ENCODE measurements at regions not wholly inside any gene's neighbourhood (a gene's known extent, or its start where the extent isn't known, plus 50 kb on each side); places are given as distances from the start of the nearest gene placed in this dataset.

- 52 to 61% methylated on average over 3 of the region's 3 CpGs for WGBS, 2 experiments (ENCODE audit: insufficient coverage in 1 of 2, insufficient read length in 1 of 2)
- Histone ChIP-seq H3K4me1 (ENCODE audit: control insufficient read depth, insufficient read depth, low read length) (no peaks in the 10 kb centered on the region), H3K27me3 (ENCODE audit: control insufficient read depth, insufficient read depth, low read length, poor library complexity, severe bottlenecking) (no peaks in the 10 kb centered on the region), H3K9ac (ENCODE audit: extremely low read depth, low read length, poor library complexity, severe bottlenecking) (no peak overlapping the region), H3K36me3 (ENCODE audit: control insufficient read depth, insufficient read depth, low read length) (no peaks in the 10 kb centered on the region), H3K9me3 (ENCODE audit: control insufficient read depth, low read length) (no peaks in the 10 kb centered on the region), H3K27ac (ENCODE audit: low read depth, low read length) (no peak overlapping the region), H3K4me3 (ENCODE audit: low read length) (no peak overlapping the region)
- Mint-ChIP-seq H3K9me3 (peaks cover 8% of the 10 kb centered on the region), H3K36me3 (ENCODE audit: low read depth) (no peaks in the 10 kb centered on the region), H3K4me1 (peaks cover 9% of the 10 kb centered on the region), H3K27ac (no peak overlapping the region), H3K27me3 (ENCODE audit: insufficient read depth) (no peaks in the 10 kb centered on the region), H3K4me3 (no peak overlapping the region)
- TF ChIP-seq, protein P1, sequence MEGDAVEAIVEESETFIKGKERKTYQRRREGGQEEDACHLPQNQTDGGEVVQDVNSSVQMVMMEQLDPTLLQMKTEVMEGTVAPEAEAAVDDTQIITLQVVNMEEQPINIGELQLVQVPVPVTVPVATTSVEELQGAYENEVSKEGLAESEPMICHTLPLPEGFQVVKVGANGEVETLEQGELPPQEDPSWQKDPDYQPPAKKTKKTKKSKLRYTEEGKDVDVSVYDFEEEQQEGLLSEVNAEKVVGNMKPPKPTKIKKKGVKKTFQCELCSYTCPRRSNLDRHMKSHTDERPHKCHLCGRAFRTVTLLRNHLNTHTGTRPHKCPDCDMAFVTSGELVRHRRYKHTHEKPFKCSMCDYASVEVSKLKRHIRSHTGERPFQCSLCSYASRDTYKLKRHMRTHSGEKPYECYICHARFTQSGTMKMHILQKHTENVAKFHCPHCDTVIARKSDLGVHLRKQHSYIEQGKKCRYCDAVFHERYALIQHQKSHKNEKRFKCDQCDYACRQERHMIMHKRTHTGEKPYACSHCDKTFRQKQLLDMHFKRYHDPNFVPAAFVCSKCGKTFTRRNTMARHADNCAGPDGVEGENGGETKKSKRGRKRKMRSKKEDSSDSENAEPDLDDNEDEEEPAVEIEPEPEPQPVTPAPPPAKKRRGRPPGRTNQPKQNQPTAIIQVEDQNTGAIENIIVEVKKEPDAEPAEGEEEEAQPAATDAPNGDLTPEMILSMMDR (conservative IDR thresholded peaks at IDR 0.05): no peak
- no peak for DNase-seq
Observed at GRCh38 chr13:71055644-71056043, 811.4 kb downstream of the DACH1 start.

DNA sequence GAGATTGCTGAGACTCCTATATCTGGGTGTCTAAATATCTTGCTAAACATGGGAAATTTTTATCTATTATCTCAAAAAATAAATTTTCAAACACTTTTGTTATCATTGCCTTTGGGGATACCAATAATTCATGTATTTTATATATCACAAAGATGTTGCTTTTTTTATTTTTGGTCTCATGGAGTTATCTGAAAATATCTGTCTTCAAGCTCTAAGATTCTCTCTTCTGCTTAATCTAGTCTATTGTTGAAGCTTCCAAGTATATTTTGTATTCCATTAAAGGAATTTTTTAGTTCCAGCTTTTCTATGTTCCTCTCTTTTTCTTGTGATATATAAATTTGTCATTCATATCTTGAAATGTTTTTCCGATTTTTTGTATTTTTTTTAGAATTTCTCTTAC, 812.0 kb downstream of the DACH1 start:
- Histone ChIP-seq H3K4me3 (ENCODE audit: low read length) (no peak overlapping the region), H3K9ac (ENCODE audit: extremely low read depth, low read length, poor library complexity, severe bottlenecking) (no peak overlapping the region), H3K9me3 (ENCODE audit: control insufficient read depth, low read length) (no peaks in the 10 kb centered on the region), H3K27me3 (ENCODE audit: control insufficient read depth, insufficient read depth, low read length, poor library complexity, severe bottlenecking) (no peaks in the 10 kb centered on the region), H3K36me3 (ENCODE audit: control insufficient read depth, insufficient read depth, low read length) (no peaks in the 10 kb centered on the region), H3K27ac (ENCODE audit: low read depth, low read length) (no peak overlapping the region), H3K4me1 (ENCODE audit: control insufficient read depth, insufficient read depth, low read length) (no peaks in the 10 kb centered on the region)
- no peak for DNase-seq
- no CpG with 5 or more reads among the region's 1 CpG for WGBS, 2 experiments (ENCODE audit: insufficient coverage in 1 of 2, insufficient read length in 1 of 2)
- Mint-ChIP-seq H3K27ac (no peak overlapping the region), H3K36me3 (ENCODE audit: low read depth) (no peaks in the 10 kb centered on the region), H3K27me3 (ENCODE audit: insufficient read depth) (no peaks in the 10 kb centered on the region), H3K4me1 (peaks cover 9% of the 10 kb centered on the region), H3K4me3 (no peak overlapping the region), H3K9me3 (peaks cover 8% of the 10 kb centered on the region)
- TF ChIP-seq, protein P1 (conservative IDR thresholded peaks at IDR 0.05): no peak

- no peak overlapping the region for H3K27ac ChIP-seq (ENCODE audit: low read depth, low read length)
- H3K27me3 Mint-ChIP-seq (ENCODE audit: insufficient read depth): no peaks in the 10 kb centered on the region
- H3K9ac ChIP-seq (ENCODE audit: extremely low read depth, low read length, poor library complexity, severe bottlenecking): no peak overlapping the region
- no peaks in the 10 kb centered on the region for H3K9me3 ChIP-seq (ENCODE audit: control insufficient read depth, low read length)
- no peaks in the 10 kb centered on the region for H3K4me1 ChIP-seq (ENCODE audit: control insufficient read depth, insufficient read depth, low read length)
- H3K36me3 ChIP-seq (ENCODE audit: control insufficient read depth, insufficient read depth, low read length): no peaks in the 10 kb centered on the region
- TF ChIP-seq, protein P1 (conservative IDR thresholded peaks at IDR 0.05): no peak
- H3K9me3 Mint-ChIP-seq: peaks cover 8% of the 10 kb centered on the region
- no peak overlapping the region for H3K4me3 ChIP-seq (ENCODE audit: low read length)
- H3K36me3 Mint-ChIP-seq (ENCODE audit: low read depth): no peaks in the 10 kb centered on the region
- 80% methylated on average over 1 of the region's 1 CpG; no CpG with 5 or more reads in 1 of the 2 experiments for WGBS, 2 experiments (ENCODE audit: insufficient coverage in 1 of 2, insufficient read length in 1 of 2)
- no peak for DNase-seq
- no peaks in the 10 kb centered on the region for H3K27me3 ChIP-seq (ENCODE audit: control insufficient read depth, insufficient read depth, low read length, poor library complexity, severe bottlenecking)
- H3K4me3 Mint-ChIP-seq: no peak overlapping the region
- no peak overlapping the region for H3K27ac Mint-ChIP-seq
- H3K4me1 Mint-ChIP-seq: peaks cover 9% of the 10 kb centered on the region
Observed at GRCh38 chr13:71054358-71054757, 812.6 kb downstream of the DACH1 start.

All from endodermal cell (in vitro differentiated cells).